Activated T-helper 1 cell treated with Interleukin-2 at 50 U/mL for 16 hours (primary cell): ENCODE measurements at regions not wholly inside any gene's neighbourhood (a gene's known extent, or its start where the extent isn't known, plus 50 kb on each side); places are given as distances from the start of the nearest gene placed in this dataset.

Source experiments
- DNase-seq: peaks from one replicate; pipeline ENCODE4 v3.0.0-alpha.2; 2020; ENCODE audit warnings: low read depth

DNA sequence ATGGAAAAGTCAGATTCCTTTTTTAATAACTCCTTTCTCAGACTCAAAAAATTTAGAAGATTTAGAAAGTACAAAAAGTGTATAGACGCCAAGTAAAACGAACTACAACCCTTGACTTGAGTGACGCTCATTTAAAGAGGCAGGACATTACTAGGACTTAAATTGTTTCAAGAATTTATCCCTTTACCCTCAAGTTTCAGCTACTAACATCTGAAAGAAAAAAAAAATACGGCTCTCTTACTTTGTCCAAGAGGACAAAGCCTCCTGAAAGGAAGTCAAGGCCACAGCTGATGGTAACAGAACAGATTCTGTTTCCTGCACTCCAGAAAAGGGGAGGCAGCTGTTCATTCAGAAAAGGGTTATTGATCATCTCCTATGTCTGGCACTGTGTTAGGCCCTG, 57.6 kb upstream of the PKDCC start:
- DNase-seq = no peak

GRCh38 chr2:41990688-41991087, 57.1 kb upstream of the PKDCC start:
- DNase-seq = no peak

DNA sequence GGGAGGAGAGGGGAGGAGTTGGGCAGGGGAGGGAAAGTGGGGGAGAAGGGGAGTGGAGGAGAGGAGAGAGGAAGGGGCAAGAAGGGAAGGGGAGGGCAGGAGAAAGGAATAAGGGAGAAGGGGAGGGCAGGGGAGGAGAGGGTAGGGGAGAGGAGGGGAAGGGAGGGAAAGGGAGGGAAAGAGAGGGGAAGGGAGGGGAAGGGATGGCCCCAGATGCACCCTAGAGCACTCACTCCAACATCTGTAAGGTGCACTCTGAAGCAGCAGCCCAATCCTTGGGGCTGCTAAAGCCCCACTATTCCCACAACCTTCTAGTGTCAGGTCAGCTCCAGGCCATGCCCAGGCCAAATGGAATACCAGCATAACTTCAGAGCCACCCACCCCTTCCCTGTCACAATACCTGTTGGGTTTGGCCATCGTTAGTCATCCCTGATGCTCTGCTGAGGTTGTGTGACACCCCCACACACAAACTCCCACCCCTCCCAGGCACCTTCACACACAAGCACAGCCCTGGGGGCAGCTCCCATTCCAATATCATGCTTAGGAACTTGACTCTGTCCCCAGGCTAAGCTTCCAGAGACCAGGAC, 55.7 kb upstream of the PKDCC start:
- no peak for DNase-seq

GRCh38 chr2:41992671-41993434, 55.0 kb upstream of the PKDCC start:
- DNase-seq = no peak

GRCh38 chr2:41993435-41993925, 54.3 kb upstream of the PKDCC start:
- no peak for DNase-seq

GRCh38 chr2:41994233-41994637, 53.6 kb upstream of the PKDCC start:
- DNase-seq = no peak

DNA sequence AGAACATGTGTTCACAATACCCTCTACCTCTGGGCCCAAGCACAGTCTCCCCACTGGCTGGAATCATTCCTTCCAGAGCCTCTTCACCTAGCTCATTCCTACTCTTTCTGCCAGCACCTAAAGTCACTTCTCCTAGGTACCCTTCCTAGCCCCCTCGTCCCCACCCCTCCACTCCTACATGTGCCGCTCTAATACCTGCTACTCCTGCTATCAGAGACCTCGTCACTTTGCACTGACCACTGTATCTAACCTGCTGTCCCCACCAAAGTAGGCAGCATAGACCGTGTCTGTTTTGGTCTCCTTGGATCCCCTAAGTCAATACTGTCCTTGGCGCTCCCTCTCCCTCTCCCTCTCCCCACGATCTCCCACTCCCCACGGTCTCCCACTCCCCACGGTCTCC, 53.2 kb upstream of the PKDCC start:
- no peak for DNase-seq

DNA sequence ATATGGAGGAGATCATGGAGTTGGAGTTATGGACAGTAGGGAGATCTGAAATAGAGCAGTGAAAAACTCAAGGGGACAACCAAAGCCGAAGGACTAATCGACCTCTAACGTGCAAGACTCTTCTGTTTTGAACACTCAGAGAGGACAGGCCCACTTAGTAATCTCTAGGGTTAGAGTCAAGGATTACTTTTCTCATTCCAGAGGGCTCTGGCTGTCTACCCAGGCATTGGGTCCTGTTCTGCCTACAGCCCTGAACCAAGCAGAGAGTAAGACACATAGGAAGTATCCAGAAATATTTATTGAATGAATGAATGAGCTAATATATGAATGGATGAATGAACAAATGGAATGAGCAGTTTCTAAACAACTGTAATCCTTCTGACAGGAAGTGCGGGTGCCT, 50.3 kb upstream of the PKDCC start:
- no peak for DNase-seq
